AG04449 (cell line): ENCODE measurements at regions not wholly inside any gene's neighbourhood (a gene's known extent, or its start where the extent isn't known, plus 50 kb on each side); places are given as distances from the start of the nearest gene placed in this dataset.

Experiments
- CTCF ChIA-PET: fragments of 350-600 bp; formaldehyde crosslinking; extraction: SDS; loops from one replicate; lab custom pipeline; 2021; ENCODE audit warnings: antibody characterized with exemption; lab: Yijun Ruan, JAX
- POLR2A ChIA-PET: fragments of 400-600, 350-600 bp; formaldehyde crosslinking; extraction: SDS; loops from one replicate; lab custom pipeline; 2020; ENCODE audit warnings: antibody characterized with exemption, inconsistent platforms; lab: Yijun Ruan, JAX
- DNase-seq: peaks from one replicate; pipeline ENCODE4 v3.0.0-alpha.2; 2010; ENCODE audit warnings: low read depth, low spot score
- H3K4me3 ChIP-seq: 2 replicates; pipeline ENCODE4 v1.5.1; 2011; ENCODE audit warnings: low read depth, mild to moderate bottlenecking, control low read depth, low read length
- TF ChIP-seq, protein P1 (sequence below): IDR thresholded peaks from one replicate; pipeline ENCODE4 v1.5.1; 2011; ENCODE audit warnings: mild to moderate bottlenecking, moderate library complexity, low read length, control low read depth, inconsistent platforms; ENCODE audit not compliant: insufficient read depth; ENCODE audit errors: missing control alignments

DNA sequence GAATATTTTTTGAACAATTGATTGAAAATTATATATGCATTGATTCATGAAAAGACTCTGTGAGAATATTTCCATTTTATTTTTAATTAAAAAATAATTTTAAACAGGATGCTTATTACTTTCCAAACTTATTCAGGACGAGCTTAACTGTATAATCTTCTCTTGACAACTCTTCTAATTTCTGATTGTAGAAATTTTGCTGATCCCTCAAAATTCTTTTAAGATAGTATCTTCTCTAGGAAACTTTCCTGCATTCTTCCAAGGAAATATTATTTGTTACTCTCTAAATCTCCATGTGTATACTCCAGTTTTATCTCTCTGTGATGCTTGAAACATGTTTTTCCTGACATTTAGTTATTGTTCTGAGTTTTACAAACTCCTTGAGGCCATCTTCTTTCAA is 197.2 kb downstream of the BCHE start:
- TF ChIP-seq, protein P1, sequence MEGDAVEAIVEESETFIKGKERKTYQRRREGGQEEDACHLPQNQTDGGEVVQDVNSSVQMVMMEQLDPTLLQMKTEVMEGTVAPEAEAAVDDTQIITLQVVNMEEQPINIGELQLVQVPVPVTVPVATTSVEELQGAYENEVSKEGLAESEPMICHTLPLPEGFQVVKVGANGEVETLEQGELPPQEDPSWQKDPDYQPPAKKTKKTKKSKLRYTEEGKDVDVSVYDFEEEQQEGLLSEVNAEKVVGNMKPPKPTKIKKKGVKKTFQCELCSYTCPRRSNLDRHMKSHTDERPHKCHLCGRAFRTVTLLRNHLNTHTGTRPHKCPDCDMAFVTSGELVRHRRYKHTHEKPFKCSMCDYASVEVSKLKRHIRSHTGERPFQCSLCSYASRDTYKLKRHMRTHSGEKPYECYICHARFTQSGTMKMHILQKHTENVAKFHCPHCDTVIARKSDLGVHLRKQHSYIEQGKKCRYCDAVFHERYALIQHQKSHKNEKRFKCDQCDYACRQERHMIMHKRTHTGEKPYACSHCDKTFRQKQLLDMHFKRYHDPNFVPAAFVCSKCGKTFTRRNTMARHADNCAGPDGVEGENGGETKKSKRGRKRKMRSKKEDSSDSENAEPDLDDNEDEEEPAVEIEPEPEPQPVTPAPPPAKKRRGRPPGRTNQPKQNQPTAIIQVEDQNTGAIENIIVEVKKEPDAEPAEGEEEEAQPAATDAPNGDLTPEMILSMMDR, result no peak
- DNase-seq, result no peak
- CTCF ChIA-PET, result no interaction called here
- POLR2A ChIA-PET, result no interaction called here
- H3K4me3 ChIP-seq, result no peak overlapping the region

DNA sequence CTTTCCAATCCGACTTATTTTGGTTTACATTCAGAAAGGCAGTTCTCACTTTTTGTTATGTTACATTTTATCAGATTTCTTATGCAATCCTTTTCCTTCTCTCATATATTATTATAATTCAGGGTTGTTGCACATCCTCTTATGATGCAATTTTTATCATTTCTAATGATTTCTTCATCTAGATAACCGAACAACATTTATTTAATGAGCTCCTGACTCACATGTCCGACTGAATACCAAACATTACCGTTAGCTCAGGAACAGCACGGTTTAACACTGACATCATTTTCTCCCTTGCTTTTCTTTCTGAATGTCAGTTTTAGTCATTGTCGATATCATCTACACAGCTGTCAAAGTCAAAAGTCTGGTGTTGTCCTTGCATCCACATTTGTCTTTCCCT is 199.2 kb downstream of the BCHE start:
- no peak overlapping the region for H3K4me3 ChIP-seq
- ChIA-PET CTCF (interaction anchor here (1.2 kb wide), 1 partner anchor 12 kb away, joined by 4 read pairs; no protein-coding TSS in a partner anchor), POLR2A (no interaction called here)
- TF ChIP-seq, protein P1, result no peak
- no peak for DNase-seq

DNA sequence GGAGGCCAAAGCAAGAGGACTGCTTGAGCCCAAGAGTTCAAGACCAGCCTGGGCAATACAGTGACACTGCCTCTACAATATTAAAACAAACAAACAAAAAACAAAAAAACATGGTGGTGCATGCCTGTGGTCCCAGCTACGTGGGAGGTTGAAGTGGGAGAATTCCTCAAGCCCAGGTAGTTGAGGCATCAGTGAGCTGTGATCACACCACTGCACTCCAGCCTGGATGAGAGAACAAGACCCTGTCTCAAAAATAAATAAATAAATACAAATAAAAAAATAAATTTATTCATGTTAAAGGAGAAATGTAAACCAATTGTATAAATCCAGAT is 200.6 kb downstream of the BCHE start:
- DNase-seq, result no peak
- TF ChIP-seq, protein P1, result no peak
- ChIA-PET POLR2A (no interaction called here), CTCF (no interaction called here)
- no peak overlapping the region for H3K4me3 ChIP-seq

DNA sequence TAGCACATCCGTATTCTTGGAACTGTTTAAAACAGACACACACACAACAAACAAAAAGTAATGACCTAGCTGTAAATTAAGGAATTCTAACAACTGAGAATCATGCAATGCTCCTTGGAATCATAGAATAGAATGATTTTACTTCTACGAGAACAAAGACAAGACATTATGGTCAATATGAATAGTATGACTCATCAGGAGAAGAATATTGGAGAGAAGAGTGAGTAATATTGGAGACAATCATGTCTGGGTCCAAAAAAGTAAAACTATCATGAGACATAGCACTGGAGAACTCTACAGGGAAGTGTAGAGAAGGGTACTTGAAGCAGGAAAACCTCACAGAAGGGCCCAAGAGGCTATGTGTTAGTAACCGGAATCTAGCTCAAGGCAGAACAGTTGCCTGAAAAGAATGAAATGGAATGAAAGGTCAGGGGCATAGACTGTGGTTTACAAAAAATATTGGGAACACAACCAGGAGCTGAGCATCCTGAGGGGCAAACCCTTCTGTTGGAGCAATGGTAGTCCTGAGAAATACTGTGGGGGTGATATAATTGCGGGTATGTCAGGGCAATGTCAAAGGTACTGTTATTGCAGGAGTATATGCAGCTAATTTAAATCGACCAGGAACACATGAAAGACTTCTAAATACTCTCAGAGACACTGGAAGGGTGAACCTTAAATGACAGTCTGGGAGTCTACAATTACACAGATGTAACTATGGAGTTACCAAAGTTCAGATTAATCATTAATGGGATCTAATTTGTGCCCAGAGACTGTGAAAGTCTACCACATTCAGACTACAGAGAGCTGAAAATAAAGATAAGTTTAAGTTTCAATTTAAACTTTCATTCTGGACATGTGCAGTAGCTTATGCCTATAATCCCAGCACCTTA is 201.2 kb downstream of the BCHE start:
- no peak overlapping the region for H3K4me3 ChIP-seq
- TF ChIP-seq, protein P1, result no peak
- DNase-seq, result no peak
- POLR2A ChIA-PET, result no interaction called here
- CTCF ChIA-PET, result no interaction called here

DNA sequence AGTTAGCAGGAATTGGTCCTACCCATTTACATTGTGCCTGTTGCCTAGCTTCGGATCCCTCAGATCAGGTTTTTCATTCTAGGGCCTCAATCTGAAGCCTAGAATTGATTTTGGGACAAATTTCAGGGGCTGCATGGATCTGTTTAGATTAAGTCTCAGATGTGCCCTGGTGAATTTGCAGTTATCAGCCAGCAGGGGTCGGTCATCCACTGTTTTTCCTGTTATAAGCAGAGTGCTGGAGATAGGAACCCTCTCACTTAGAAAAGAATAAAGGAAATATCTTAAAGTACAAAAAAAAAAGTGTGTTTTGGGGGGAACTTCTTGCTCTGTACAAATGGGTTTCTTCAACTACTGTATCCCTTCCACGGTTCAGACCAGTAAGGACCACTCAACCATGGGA is 212.5 kb downstream of the BCHE start:
- H3K4me3 ChIP-seq, result no peak overlapping the region
- POLR2A ChIA-PET, result no interaction called here

DNA sequence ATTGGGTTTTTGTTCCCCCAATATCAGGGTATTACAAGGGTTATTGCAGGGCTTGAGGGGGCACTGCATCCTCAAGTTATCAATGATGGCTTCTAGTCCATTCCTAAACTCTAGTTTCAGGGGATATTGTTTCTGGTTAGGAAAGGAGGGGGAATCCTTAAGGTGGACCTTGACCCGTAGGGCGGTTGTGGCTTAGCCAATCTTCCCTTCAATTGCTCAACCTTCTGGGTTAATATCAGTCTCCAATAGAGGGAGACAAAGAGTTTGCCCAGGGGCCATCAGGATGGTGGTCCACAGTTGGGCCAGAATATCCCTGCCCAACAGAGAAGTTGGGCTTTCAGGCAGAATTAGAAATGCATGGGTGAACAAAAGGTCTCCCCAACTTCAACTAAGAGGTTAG is 214.9 kb downstream of the BCHE start:
- CTCF ChIA-PET, result no interaction called here
- POLR2A ChIA-PET, result no interaction called here
- TF ChIP-seq, protein P1, result no peak
- DNase-seq, result no peak
- no peak overlapping the region for H3K4me3 ChIP-seq

More for the DNA sequence above, 212.5 kb downstream of the BCHE start:
- CTCF ChIA-PET, result interaction anchor here (1.1 kb wide), 1 partner anchor 17 kb away, joined by 4 read pairs; no protein-coding TSS in a partner anchor
- TF ChIP-seq, protein P1, result peak; percentile 50
- no peak for DNase-seq
